Fibroblast of villous mesenchyme (primary cell): ENCODE measurements at regions not wholly inside any gene's neighbourhood (a gene's known extent, or its start where the extent isn't known, plus 50 kb on each side); places are given as distances from the start of the nearest gene placed in this dataset.
A peak's percentile ranks its signal among the peaks of the same experiment; 100 is the strongest.

ENCODE experiments used
- DNase-seq: peaks from one replicate; pipeline ENCODE4 v3.0.0-alpha.2; 2010; ENCODE audit warnings: low read depth
- H3K4me3 ChIP-seq: 2 replicates; pipeline ENCODE4 v1.5.1; 2011; ENCODE audit warnings: low read depth, mild to moderate bottlenecking, low read length
- CTCF ChIP-seq: IDR thresholded peaks from 2 replicates; pipeline ENCODE4 v1.5.1; 2012; ENCODE audit warnings: low read depth, mild to moderate bottlenecking, low read length; ENCODE audit not compliant: insufficient read depth

GRCh38 chr5:111847052-111847925 lies 90.3 kb upstream of the NREP start:
- DNase-seq, result no peak
- no peak for TF ChIP-seq CTCF

GRCh38 chr5:111840036-111840674 lies 83.2 kb upstream of the NREP start:
- no peak overlapping the region for H3K4me3 ChIP-seq
- DNase-seq, result no peak
- TF ChIP-seq CTCF, result no peak

More at GRCh38 chr5:111847052-111847925, 90.3 kb upstream of the NREP start:
- H3K4me3 ChIP-seq, result no peak overlapping the region

GRCh38 chr5:111839438-111839837 lies 82.4 kb upstream of the NREP start:
- DNase-seq, result no peak
- H3K4me3 ChIP-seq, result no peak overlapping the region
- no peak for TF ChIP-seq CTCF

GRCh38 chr5:111836426-111836825 lies 79.4 kb upstream of the NREP start:
- no peak for TF ChIP-seq CTCF
- DNase-seq, result no peak
- no peak overlapping the region for H3K4me3 ChIP-seq

- TF ChIP-seq CTCF, result peak; percentile 4
- DNase-seq, result no peak
- no peak overlapping the region for H3K4me3 ChIP-seq
These were observed 78.1 kb upstream of the NREP start for GRCh38 chr5:111834926-111835599.

GRCh38 chr5:111830333-111830732 lies 73.3 kb upstream of the NREP start:
- no peak overlapping the region for H3K4me3 ChIP-seq
- no peak for TF ChIP-seq CTCF

More at GRCh38 chr5:111830333-111830732, 73.3 kb upstream of the NREP start:
- peak; percentile 38 for DNase-seq
